ENCODE measurements at regions not wholly inside any gene's neighbourhood (a gene's known extent, or its start where the extent isn't known, plus 50 kb on each side); places are given as distances from the start of the nearest gene placed in this dataset.

DNA sequence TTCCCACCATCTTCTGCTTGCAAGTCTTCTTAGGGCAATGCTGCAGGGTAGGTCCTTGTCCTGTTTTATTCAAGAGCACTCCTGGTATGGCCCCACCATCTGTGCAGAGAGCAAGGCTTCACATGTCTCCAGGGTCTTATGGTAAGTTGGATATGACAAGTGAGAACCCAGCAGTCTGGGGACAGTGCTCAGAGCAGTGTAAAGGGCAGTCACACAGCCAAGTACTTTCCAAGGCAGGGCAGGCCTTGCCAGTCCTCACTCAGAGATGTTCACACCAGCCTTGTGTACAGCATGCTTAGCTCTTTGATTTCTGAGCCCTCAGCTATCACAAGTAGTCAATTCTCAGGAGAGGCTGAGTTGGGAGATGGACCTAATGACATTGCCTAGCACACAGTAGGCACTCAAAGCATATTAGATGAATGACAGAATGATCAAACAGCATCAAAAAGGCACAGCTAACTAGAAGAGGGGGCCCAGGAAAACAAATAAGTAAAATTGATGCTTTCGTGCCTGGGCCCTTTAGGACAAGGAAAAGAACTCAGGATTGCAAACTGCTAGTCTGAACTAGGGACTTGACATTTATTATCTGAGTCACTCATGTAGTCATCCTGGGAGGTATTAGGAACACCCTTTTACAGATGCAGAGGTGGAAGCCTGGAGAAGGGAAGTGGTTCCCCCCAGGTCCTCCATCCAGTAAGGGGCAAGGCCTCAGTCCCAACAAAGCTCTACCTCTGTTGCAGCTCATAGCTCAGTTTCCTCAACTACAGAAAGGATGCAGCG lies 86.7 kb upstream of the CTAGE1 start:
- no TSS peak for BruUV-seq (replicated peaks)
- intact Hi-C loops (cut with micrococcal nuclease) = no loop called here
- H3K4me3 ChIP-seq (replicated peaks in 1 of 2; ENCODE audit: low read depth in 1 of 2, low read length in 2 of 2) = no peak overlapping the region
- no peak for DNase-seq (ENCODE audit: low read depth, low spot score)
- ChIA-PET CTCF (no interaction called here), RAD21 (ENCODE audit: low non-redundant PET in 1 of 2, low total read pairs in 2 of 2, uncharacterized antibody in 2 of 2, unreplicated experiment in 2 of 2) (no interaction called here), POLR2A (interaction anchor here (0.6 kb wide), 1 partner anchor 293 kb away, joined by 3 read pairs; no protein-coding TSS in a partner anchor)
- H4K20me1 ChIP-seq (ENCODE audit: insufficient read depth) = no peaks in the 10 kb centered on the region
- no peak for TF ChIP-seq TCF7L2 (IDR thresholded peaks at IDR 0.05; ENCODE audit: borderline replicate concordance, extremely low read depth, insufficient read depth, insufficient read length)
- TF ChIP-seq ATF3 (IDR thresholded peaks at IDR 0.05) = no peak
- TF ChIP-seq RAD21 (IDR thresholded peaks at IDR 0.05; ENCODE audit: low read depth) = no peak
- TF ChIP-seq POLR2AphosphoS5 (IDR thresholded peaks at IDR 0.05; ENCODE audit: low read depth, low read length) = no peak
- TF ChIP-seq, protein P1, sequence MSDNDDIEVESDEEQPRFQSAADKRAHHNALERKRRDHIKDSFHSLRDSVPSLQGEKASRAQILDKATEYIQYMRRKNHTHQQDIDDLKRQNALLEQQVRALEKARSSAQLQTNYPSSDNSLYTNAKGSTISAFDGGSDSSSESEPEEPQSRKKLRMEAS (IDR thresholded peaks at IDR 0.05) = no peak
- no peaks in the 10 kb centered on the region for H3K27me3 ChIP-seq (ENCODE audit: insufficient read depth, low read length)
- H3K9me3 ChIP-seq (ENCODE audit: control insufficient read depth in 1 of 2, insufficient read depth in 1 of 2, low read depth in 1 of 2, low read length in 2 of 2) = no peaks in the 10 kb centered on the region
- no peaks in the 10 kb centered on the region for H3K79me2 ChIP-seq (ENCODE audit: insufficient read depth, low read length)
- H3K36me3 ChIP-seq (ENCODE audit: control insufficient read depth in 1 of 2, insufficient read depth in 2 of 2, low read length in 2 of 2) = no peaks in the 10 kb centered on the region
- H2AFZ ChIP-seq (ENCODE audit: low read depth, low read length, poor library complexity, severe bottlenecking) = no peak overlapping the region
- H3K9ac ChIP-seq (ENCODE audit: low read length) = no peak overlapping the region
- no peak overlapping the region for H3K27ac ChIP-seq (ENCODE audit: low read depth, low read length)
- no peak for ATAC-seq
- H3K4me1 ChIP-seq (ENCODE audit: control insufficient read depth in 1 of 2, insufficient read depth in 2 of 2, low read length in 2 of 2) = no peaks in the 10 kb centered on the region
- H3K9me2 ChIP-seq (ENCODE audit: insufficient read depth) = no peaks in the 10 kb centered on the region
- no peak overlapping the region for H3K4me2 ChIP-seq (ENCODE audit: low read length)

DNA sequence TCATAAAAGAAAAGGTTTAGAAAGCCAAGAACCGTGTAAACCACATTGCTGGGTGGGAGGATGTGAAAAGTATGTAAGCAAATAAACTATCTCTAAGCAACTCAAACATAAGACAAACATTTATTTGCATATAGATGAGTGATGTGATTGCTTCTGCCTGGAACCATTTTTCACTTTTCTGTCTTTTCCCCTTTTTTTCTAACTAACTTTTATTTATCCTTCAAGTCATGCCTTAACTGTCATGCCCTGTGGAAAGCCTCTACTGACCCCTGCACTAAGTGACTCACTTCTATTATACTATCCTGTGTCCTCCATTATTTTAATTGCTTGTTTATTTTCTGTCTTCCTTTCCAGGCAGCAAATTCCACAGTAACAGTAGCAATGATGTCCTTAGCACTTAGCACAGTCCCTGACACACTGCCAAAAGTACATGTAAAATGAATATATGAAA lies 87.5 kb upstream of the CTAGE1 start:
- no peak overlapping the region for H3K4me3 ChIP-seq (replicated peaks in 1 of 2; ENCODE audit: low read depth in 1 of 2, low read length in 2 of 2)
- intact Hi-C loops (cut with micrococcal nuclease) = no loop called here
- no peaks in the 10 kb centered on the region for H3K9me3 ChIP-seq (ENCODE audit: control insufficient read depth in 1 of 2, insufficient read depth in 1 of 2, low read depth in 1 of 2, low read length in 2 of 2)
- no peak overlapping the region for H3K4me2 ChIP-seq (ENCODE audit: low read length)
- no peaks in the 10 kb centered on the region for H4K20me1 ChIP-seq (ENCODE audit: insufficient read depth)
- H3K9ac ChIP-seq (ENCODE audit: low read length) = no peak overlapping the region
- H2AFZ ChIP-seq (ENCODE audit: low read depth, low read length, poor library complexity, severe bottlenecking) = no peak overlapping the region
- no peaks in the 10 kb centered on the region for H3K4me1 ChIP-seq (ENCODE audit: control insufficient read depth in 1 of 2, insufficient read depth in 2 of 2, low read length in 2 of 2)
- no peak overlapping the region for H3K27ac ChIP-seq (ENCODE audit: low read depth, low read length)
- no peak for ATAC-seq
- no peaks in the 10 kb centered on the region for H3K9me2 ChIP-seq (ENCODE audit: insufficient read depth)
- no peak for DNase-seq (ENCODE audit: low read depth, low spot score)
- H3K36me3 ChIP-seq (ENCODE audit: control insufficient read depth in 1 of 2, insufficient read depth in 2 of 2, low read length in 2 of 2) = no peaks in the 10 kb centered on the region
- POLR2A ChIA-PET = no interaction called here
- no TSS peak for BruUV-seq (replicated peaks)
- CTCF ChIA-PET = no interaction called here
- no peaks in the 10 kb centered on the region for H3K27me3 ChIP-seq (ENCODE audit: insufficient read depth, low read length)
- no peaks in the 10 kb centered on the region for H3K79me2 ChIP-seq (ENCODE audit: insufficient read depth, low read length)
- RAD21 ChIA-PET (ENCODE audit: low non-redundant PET in 1 of 2, low total read pairs in 2 of 2, uncharacterized antibody in 2 of 2, unreplicated experiment in 2 of 2) = no interaction called here
- TF ChIP-seq EGR1 (IDR thresholded peaks at IDR 0.05; ENCODE audit: low read depth) (no peak), EZH2phosphoT487 (IDR thresholded peaks at IDR 0.05; ENCODE audit: borderline replicate concordance) (no peak), ZFX (IDR thresholded peaks at IDR 0.05) (no peak), CTCF (IDR thresholded peaks at IDR 0.05 in 2 of 3, conservative IDR thresholded peaks at IDR 0.05 in 1 of 3; ENCODE audit: borderline replicate concordance in 1 of 3, insufficient read depth in 1 of 3, low read depth in 2 of 3, low read length in 2 of 3) (no peak), ELF1 (IDR thresholded peaks at IDR 0.05; ENCODE audit: borderline replicate concordance, low read depth) (no peak), ATF3 (IDR thresholded peaks at IDR 0.05) (no peak), ZNF274 (IDR thresholded peaks at IDR 0.05; ENCODE audit: low read depth, low read length) (no peak), CBX3 (IDR thresholded peaks at IDR 0.05; ENCODE audit: low read depth) (no peak), REST (IDR thresholded peaks at IDR 0.05; ENCODE audit: low read depth) (no peak), POLR2A (IDR thresholded peaks at IDR 0.05; ENCODE audit: borderline replicate concordance, extremely low read depth, insufficient read depth, insufficient read length) (no peak)

All from HCT116 (cell line).